Lower leg skin (tissue), 4 donors: ENCODE measurements at regions not wholly inside any gene's neighbourhood (a gene's known extent, or its start where the extent isn't known, plus 50 kb on each side); places are given as distances from the start of the nearest gene placed in this dataset.

Experiments
- DNase-seq, 2 donors: peaks; one replicate each; pipeline ENCODE4 v3.0.0-alpha.2; 2019; ENCODE audit warnings: low spot score in 2 of 2
- H3K4me3 ChIP-seq: fragments of 200-600 bp; sonication (generic); 2 replicates; pipeline ENCODE4 v1.5.1; 2017; ENCODE audit warnings: mild to moderate bottlenecking, low read depth; ENCODE audit not compliant: poor library complexity, severe bottlenecking
- POLR2A ChIP-seq, 2 donors: fragments of 450-650 bp; IDR thresholded peaks; one replicate each; pipeline ENCODE4 v1.6.1; 2016 to 2017; ENCODE audit warnings: antibody characterized with exemption in 2 of 2, mild to moderate bottlenecking in 1 of 2, moderate library complexity in 1 of 2
- WGBS, 2 donors: methylation state at CpG; one replicate each; pipeline ENCODE4 v1.1.5; 2018; 5-methylcytosine and 5-hydroxymethylcytosine counted together
- intact Hi-C: fragments of 100-400 bp; cut with DNase I; formaldehyde crosslinking; loops from one replicate; pipeline ENCODE4 v1.15.0; 2023; ENCODE audit warnings: low total_unique reads
- TF ChIP-seq, protein P1 (sequence below), 3 donors: fragments of 450-650 bp; IDR thresholded peaks; one replicate each; pipeline ENCODE4 v1.5.1; 2016; ENCODE audit warnings: antibody characterized with exemption in 3 of 3, mild to moderate bottlenecking in 3 of 3, moderate library complexity in 2 of 3

DNA sequence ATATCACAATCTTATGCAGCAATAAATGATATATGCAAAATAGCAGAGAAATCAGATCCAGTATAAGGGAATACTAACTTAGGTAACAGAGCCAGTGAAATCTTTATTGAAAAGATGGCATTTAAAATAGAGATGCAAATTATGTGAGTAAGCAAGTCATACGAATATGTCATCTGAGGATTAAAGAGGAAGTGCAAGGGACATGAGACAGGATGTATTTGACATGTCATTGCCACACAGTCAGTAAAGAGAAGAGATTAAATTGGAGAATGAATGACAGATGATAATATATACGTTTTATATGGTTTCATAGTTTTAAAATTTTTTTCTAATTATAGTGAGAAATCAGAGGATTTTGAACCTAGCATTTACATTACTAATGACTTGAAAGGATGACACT, 426.4 kb downstream of the SLITRK5 start:
- DNase-seq = no peak
- intact Hi-C loops = no loop called here
- H3K4me3 ChIP-seq = no peak overlapping the region
- WGBS, 2 donors = 13 to 17% methylated on average over 2 of the region's 2 CpGs
- no peak for TF ChIP-seq POLR2A (IDR thresholded peaks at IDR 0.05)
- TF ChIP-seq, protein P1, sequence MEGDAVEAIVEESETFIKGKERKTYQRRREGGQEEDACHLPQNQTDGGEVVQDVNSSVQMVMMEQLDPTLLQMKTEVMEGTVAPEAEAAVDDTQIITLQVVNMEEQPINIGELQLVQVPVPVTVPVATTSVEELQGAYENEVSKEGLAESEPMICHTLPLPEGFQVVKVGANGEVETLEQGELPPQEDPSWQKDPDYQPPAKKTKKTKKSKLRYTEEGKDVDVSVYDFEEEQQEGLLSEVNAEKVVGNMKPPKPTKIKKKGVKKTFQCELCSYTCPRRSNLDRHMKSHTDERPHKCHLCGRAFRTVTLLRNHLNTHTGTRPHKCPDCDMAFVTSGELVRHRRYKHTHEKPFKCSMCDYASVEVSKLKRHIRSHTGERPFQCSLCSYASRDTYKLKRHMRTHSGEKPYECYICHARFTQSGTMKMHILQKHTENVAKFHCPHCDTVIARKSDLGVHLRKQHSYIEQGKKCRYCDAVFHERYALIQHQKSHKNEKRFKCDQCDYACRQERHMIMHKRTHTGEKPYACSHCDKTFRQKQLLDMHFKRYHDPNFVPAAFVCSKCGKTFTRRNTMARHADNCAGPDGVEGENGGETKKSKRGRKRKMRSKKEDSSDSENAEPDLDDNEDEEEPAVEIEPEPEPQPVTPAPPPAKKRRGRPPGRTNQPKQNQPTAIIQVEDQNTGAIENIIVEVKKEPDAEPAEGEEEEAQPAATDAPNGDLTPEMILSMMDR (IDR thresholded peaks at IDR 0.05) = no peak

DNA sequence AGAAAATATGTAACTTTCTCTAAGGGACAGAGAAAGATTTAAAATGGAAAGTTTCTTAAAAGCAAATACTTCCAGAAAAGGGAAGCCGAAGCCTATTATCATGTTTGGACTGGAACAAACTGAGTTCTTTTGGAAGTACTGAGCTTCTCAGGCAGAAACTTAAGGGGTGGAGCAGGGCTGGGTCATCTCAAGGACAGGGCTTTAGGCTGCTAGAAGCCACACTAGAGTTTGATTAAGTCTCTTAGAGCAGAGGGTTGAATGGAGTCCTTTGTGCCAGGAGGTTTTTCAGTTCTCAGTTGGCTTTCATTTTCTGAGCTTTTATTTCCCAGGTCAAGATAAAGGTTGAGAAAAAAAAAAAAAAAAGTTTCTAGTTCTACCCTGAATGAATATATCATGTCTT, 432.7 kb downstream of the SLITRK5 start:
- WGBS, 2 donors = 61 to 75% methylated on average over 1 of the region's 1 CpG
- no peak for DNase-seq
- no peak for TF ChIP-seq POLR2A (IDR thresholded peaks at IDR 0.05)
- TF ChIP-seq, protein P1 (IDR thresholded peaks at IDR 0.05) = no peak

DNA sequence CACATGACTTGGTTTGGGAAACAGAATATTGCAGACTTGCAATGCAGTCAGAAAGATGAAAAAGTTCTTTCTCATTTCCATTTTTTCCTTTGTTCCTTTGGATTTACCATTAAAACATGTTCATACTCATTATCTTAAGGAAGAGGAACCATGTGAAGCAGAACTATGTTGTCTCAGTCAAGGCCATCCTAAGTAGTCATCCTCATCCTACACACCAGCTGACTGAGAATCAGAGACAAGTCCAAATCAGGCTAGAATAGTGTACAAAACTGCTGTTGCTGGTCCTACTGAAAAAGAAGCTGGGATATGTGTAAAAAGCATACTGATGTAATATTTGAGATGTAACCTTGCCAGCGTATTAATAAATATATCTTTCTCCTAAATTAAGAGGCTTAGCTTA, 433.4 kb downstream of the SLITRK5 start:
- intact Hi-C loops = no loop called here
- WGBS, 2 donors = 88 to 95% methylated on average over 1 of the region's 1 CpG
- no peak overlapping the region for H3K4me3 ChIP-seq
- no peak for TF ChIP-seq POLR2A (IDR thresholded peaks at IDR 0.05)
- TF ChIP-seq, protein P1 (IDR thresholded peaks at IDR 0.05) = no peak
- no peak for DNase-seq

More for the DNA sequence above, 432.7 kb downstream of the SLITRK5 start:
- intact Hi-C loops = no loop called here
- no peak overlapping the region for H3K4me3 ChIP-seq

DNA sequence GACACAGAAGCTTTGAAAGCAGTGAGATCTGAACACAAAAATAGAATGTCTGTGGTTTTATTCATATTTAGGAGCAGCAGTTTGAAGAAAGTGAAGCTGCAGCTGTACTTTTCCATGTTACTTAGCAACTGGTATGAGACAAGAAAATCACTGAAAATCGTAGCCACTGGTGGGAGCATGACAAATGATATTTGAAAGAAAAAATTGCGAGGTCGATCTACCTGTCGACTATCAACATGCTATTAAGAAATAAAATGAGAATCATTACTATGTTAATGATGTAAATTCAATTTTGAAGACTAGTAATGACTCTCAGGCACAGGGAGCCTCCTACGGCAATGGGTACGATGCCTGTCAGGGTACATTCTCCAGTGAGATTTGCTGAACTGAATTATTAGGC, 436.4 kb downstream of the SLITRK5 start:
- WGBS, 2 donors = 81 to 83% methylated on average over 6 of the region's 6 CpGs
- no peak overlapping the region for H3K4me3 ChIP-seq
- TF ChIP-seq, protein P1 (IDR thresholded peaks at IDR 0.05) = no peak
- no peak for TF ChIP-seq POLR2A (IDR thresholded peaks at IDR 0.05)
- intact Hi-C loops = no loop called here
- DNase-seq = no peak

DNA sequence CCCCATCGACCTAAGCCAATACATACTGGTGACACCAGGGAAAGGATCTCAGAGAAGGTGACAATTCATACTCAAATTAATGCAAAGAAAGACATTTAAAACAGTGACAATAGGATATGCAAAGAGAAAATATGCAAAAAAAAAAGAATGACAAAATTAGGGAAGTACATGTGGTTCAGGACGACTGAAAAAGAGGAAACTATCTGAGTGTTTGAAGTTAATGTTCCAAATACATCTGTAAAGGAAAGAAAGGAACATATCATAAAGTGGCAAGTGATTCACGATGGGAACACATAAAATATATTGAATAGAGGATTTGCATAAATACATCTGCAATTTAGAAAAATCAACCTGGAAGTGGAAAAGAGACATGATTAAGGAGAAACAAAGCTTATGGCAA, 441.4 kb downstream of the SLITRK5 start:
- 42 to 58% methylated on average over 3 of the region's 3 CpGs for WGBS, 2 donors

DNA sequence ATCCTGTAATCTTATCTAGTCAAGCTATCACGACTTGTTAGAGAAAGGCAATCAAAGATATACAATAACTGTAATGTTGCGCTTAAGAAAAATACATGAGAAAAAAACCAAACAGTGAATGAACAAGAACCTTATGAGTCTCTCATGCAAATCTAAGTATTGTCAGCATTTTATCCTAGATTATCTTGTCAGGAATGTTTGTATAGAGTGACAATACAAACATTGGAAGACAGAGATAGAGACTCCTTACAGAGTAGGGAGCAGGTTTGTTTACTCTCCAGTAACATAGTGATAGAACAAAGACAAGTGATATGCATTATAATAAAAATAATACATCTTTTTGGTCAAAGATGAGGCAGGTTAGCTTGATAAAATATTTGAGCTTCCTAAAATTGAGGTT, 444.8 kb downstream of the SLITRK5 start:
- DNase-seq = no peak
- WGBS, 2 donors = 35 to 76% methylated on average over 2 of the region's 2 CpGs
- TF ChIP-seq, protein P1 (IDR thresholded peaks at IDR 0.05) = no peak
- no peak for TF ChIP-seq POLR2A (IDR thresholded peaks at IDR 0.05)
- no peak overlapping the region for H3K4me3 ChIP-seq
- intact Hi-C loops = no loop called here

More for the DNA sequence above, 441.4 kb downstream of the SLITRK5 start:
- no peak overlapping the region for H3K4me3 ChIP-seq
- intact Hi-C loops = no loop called here
- TF ChIP-seq POLR2A (IDR thresholded peaks at IDR 0.05) = no peak
- TF ChIP-seq, protein P1 (IDR thresholded peaks at IDR 0.05) = no peak
- DNase-seq = no peak
